Suprapubic skin (tissue), 4 donors: ENCODE measurements at regions not wholly inside any gene's neighbourhood (a gene's known extent, or its start where the extent isn't known, plus 50 kb on each side); places are given as distances from the start of the nearest gene placed in this dataset.

Experiments used
- DNase-seq, 2 donors: peaks; one replicate each; pipeline ENCODE4 v3.0.0-alpha.2; 2019; ENCODE audit warnings: low spot score in 2 of 2
- H3K27ac ChIP-seq: fragments of 200-600 bp; sonication (generic); one replicate; pipeline ENCODE4 v1.5.1; 2019
- H3K27me3 ChIP-seq: fragments of 200-600 bp; sonication (generic); one replicate; pipeline ENCODE4 v1.5.1; 2019
- H3K36me3 ChIP-seq: fragments of 200-600 bp; sonication (generic); one replicate; pipeline ENCODE4 v1.5.1; 2019
- H3K4me1 ChIP-seq: fragments of 200-600 bp; sonication (generic); one replicate; pipeline ENCODE4 v1.5.1; 2019
- H3K4me3 ChIP-seq: fragments of 200-600 bp; sonication (generic); one replicate; pipeline ENCODE4 v1.5.1; 2019; ENCODE audit warnings: mild to moderate bottlenecking
- H3K9me3 ChIP-seq: fragments of 200-600 bp; sonication (generic); one replicate; pipeline ENCODE4 v1.5.1; 2019
- CTCF ChIP-seq, 2 donors: fragments of 200-600 bp in 1 of 2; fragments of 450-650 bp in 1 of 2; sonication (generic) in 1 of 2; IDR thresholded peaks; one replicate each; pipeline ENCODE4 v1.5.1; 2016 to 2019; ENCODE audit warnings: antibody characterized with exemption in 2 of 2, mild to moderate bottlenecking in 1 of 2, moderate library complexity in 1 of 2
- EP300 ChIP-seq: sonication (generic); formaldehyde crosslinking; IDR thresholded peaks from one replicate; pipeline ENCODE4 v1.6.1; 2017; ENCODE audit warnings: antibody characterized with exemption
- POLR2A ChIP-seq, 2 donors: fragments of 450-650 bp; IDR thresholded peaks; one replicate each; pipeline ENCODE4 v1.6.1; 2017; ENCODE audit warnings: antibody characterized with exemption in 2 of 2, mild to moderate bottlenecking in 2 of 2, moderate library complexity in 2 of 2
- POLR2AphosphoS5 ChIP-seq, 3 donors: sonication (generic); formaldehyde crosslinking; IDR thresholded peaks; one replicate each; pipeline ENCODE4 v1.6.1; 2017; ENCODE audit warnings: antibody characterized with exemption in 3 of 3
- WGBS: methylation state at CpG from one replicate; pipeline ENCODE4 v1.1.5; 2018; 5-methylcytosine and 5-hydroxymethylcytosine counted together

GRCh38 chr5:108516785-108517184, 134.9 kb upstream of the FBXL17 start:
- H3K27ac ChIP-seq, result no peak overlapping the region
- peaks cover 3% of the 10 kb centered on the region for H3K27me3 ChIP-seq
- no peak for TF ChIP-seq CTCF (IDR thresholded peaks at IDR 0.05)
- TF ChIP-seq POLR2AphosphoS5 (IDR thresholded peaks at IDR 0.05), result no peak
- no peak for TF ChIP-seq EP300
- no peak for TF ChIP-seq POLR2A (IDR thresholded peaks at IDR 0.05)
- DNase-seq, result no peak
- H3K36me3 ChIP-seq, result no peaks in the 10 kb centered on the region
- H3K4me1 ChIP-seq, result no peaks in the 10 kb centered on the region
- H3K4me3 ChIP-seq, result no peak overlapping the region
- H3K9me3 ChIP-seq, result no peaks in the 10 kb centered on the region

GRCh38 chr5:108515517-108516105, 133.7 kb upstream of the FBXL17 start:
- H3K4me1 ChIP-seq, result no peaks in the 10 kb centered on the region
- TF ChIP-seq POLR2AphosphoS5 (IDR thresholded peaks at IDR 0.05) (no peak), EP300 (no peak), POLR2A (IDR thresholded peaks at IDR 0.05) (no peak), CTCF (IDR thresholded peaks at IDR 0.05) (no peak)
- no peak overlapping the region for H3K4me3 ChIP-seq
- no peak for DNase-seq
- no peak overlapping the region for H3K27ac ChIP-seq
- no peaks in the 10 kb centered on the region for H3K36me3 ChIP-seq
- H3K9me3 ChIP-seq, result no peaks in the 10 kb centered on the region
- peaks cover 3% of the 10 kb centered on the region for H3K27me3 ChIP-seq
- WGBS, result 28% methylated on average over 1 of the region's 1 CpG

GRCh38 chr5:108508979-108509378, 127.1 kb upstream of the FBXL17 start:
- Histone ChIP-seq H3K27ac (no peak overlapping the region), H3K4me1 (no peaks in the 10 kb centered on the region), H3K4me3 (no peak overlapping the region), H3K36me3 (no peaks in the 10 kb centered on the region), H3K9me3 (no peaks in the 10 kb centered on the region), H3K27me3 (peaks cover 3% of the 10 kb centered on the region)
- WGBS, result 81% methylated on average over 3 of the region's 3 CpGs
- no peak for DNase-seq
- TF ChIP-seq CTCF (IDR thresholded peaks at IDR 0.05) (no peak), POLR2AphosphoS5 (IDR thresholded peaks at IDR 0.05) (no peak), POLR2A (IDR thresholded peaks at IDR 0.05) (no peak), EP300 (no peak)

- no peaks in the 10 kb centered on the region for H3K4me1 ChIP-seq
- WGBS, result 90% methylated on average over 2 of the region's 2 CpGs
Measured at GRCh38 chr5:108507631-108508030, 125.7 kb upstream of the FBXL17 start.

GRCh38 chr5:108505608-108506007, 123.7 kb upstream of the FBXL17 start:
- Histone ChIP-seq H3K27ac (no peak overlapping the region), H3K4me1 (no peaks in the 10 kb centered on the region), H3K4me3 (no peak overlapping the region), H3K36me3 (no peaks in the 10 kb centered on the region), H3K27me3 (no peaks in the 10 kb centered on the region), H3K9me3 (peaks cover 11% of the 10 kb centered on the region)
- WGBS, result 77% methylated on average over 2 of the region's 2 CpGs
- no peak for DNase-seq
- TF ChIP-seq EP300 (no peak), POLR2A (IDR thresholded peaks at IDR 0.05) (no peak), POLR2AphosphoS5 (IDR thresholded peaks at IDR 0.05) (no peak), CTCF (IDR thresholded peaks at IDR 0.05) (no peak)

More at GRCh38 chr5:108507631-108508030, 125.7 kb upstream of the FBXL17 start:
- H3K27me3 ChIP-seq, result peaks cover 3% of the 10 kb centered on the region
- DNase-seq, result no peak
- H3K4me3 ChIP-seq, result no peak overlapping the region
- TF ChIP-seq CTCF (IDR thresholded peaks at IDR 0.05) (no peak), POLR2A (IDR thresholded peaks at IDR 0.05) (no peak), POLR2AphosphoS5 (IDR thresholded peaks at IDR 0.05) (no peak), EP300 (no peak)
- H3K9me3 ChIP-seq, result no peaks in the 10 kb centered on the region
- H3K27ac ChIP-seq, result no peak overlapping the region
- H3K36me3 ChIP-seq, result no peaks in the 10 kb centered on the region
